Gastroesophageal sphincter (tissue), 4 donors: ENCODE measurements at regions not wholly inside any gene's neighbourhood (a gene's known extent, or its start where the extent isn't known, plus 50 kb on each side); places are given as distances from the start of the nearest gene placed in this dataset.
"Not testable (repeated sequence)": the region's sequence is repeated elsewhere in the genome, so short reads cannot be mapped to it uniquely, and the experiment has no call there.

ENCODE experiments used
- ATAC-seq: fragments of 150-250 bp; one replicate; pipeline ENCODE4 v1.9.1; 2016; ENCODE audit warnings: mild to moderate bottlenecking, moderate library complexity
- H3K27ac ChIP-seq, 4 donors: fragments of 200-600 bp; sonication (generic) in 3 of 4; 1 replicate in 3 of 4; 2 replicates in 1 of 4; pipeline ENCODE4 v1.5.1; 2016 to 2019
- H3K27me3 ChIP-seq: fragments of 200-600 bp; sonication (generic); one replicate; pipeline ENCODE4 v1.5.1; 2019
- H3K36me3 ChIP-seq, 2 donors: fragments of 200-600 bp; sonication (generic); one replicate each; pipeline ENCODE4 v1.5.1; 2019; ENCODE audit warnings: control low read depth in 1 of 2
- H3K4me1 ChIP-seq, 3 donors: fragments of 200-600 bp; sonication (generic); 1 replicate in 2 of 3; 2 replicates in 1 of 3; pipeline ENCODE4 v1.5.1; 2016 to 2019; ENCODE audit warnings: control low read depth in 2 of 3
- H3K4me3 ChIP-seq, 2 donors: fragments of 200-600 bp; sonication (generic); one replicate each; pipeline ENCODE4 v1.5.1; 2019; ENCODE audit warnings: mild to moderate bottlenecking in 1 of 2, moderate library complexity in 1 of 2
- H3K9me3 ChIP-seq, 3 donors: fragments of 200-600 bp; sonication (generic); one replicate each; pipeline ENCODE4 v1.5.1; 2017 to 2019; ENCODE audit warnings: control low read depth in 2 of 3
- EP300 ChIP-seq: sonication (generic); formaldehyde crosslinking; IDR thresholded peaks from one replicate; pipeline ENCODE4 v1.6.1; 2017; ENCODE audit warnings: antibody characterized with exemption, mild to moderate bottlenecking
- POLR2A ChIP-seq, 2 donors: fragments of 450-650 bp; IDR thresholded peaks; one replicate each; pipeline ENCODE4 v1.6.1; 2017; ENCODE audit warnings: antibody characterized with exemption in 2 of 2, mild to moderate bottlenecking in 2 of 2, moderate library complexity in 1 of 2
- POLR2AphosphoS5 ChIP-seq: sonication (generic); formaldehyde crosslinking; IDR thresholded peaks from one replicate; pipeline ENCODE4 v1.6.1; 2017; ENCODE audit warnings: antibody characterized with exemption
- WGBS, 2 donors: methylation state at CpG; one replicate each; pipeline ENCODE4 v1.1.5; 2018; ENCODE audit warnings: low coverage in 1 of 2; 5-methylcytosine and 5-hydroxymethylcytosine counted together
- TF ChIP-seq, protein P1 (sequence below), 4 experiments: fragments of 200-600 bp in 2 of 4; fragments of 450-650 bp in 2 of 4; sonication (generic) in 1 of 4; IDR thresholded peaks; one replicate each; pipeline ENCODE4 v1.5.1; 2017 to 2019; ENCODE audit warnings: antibody characterized with exemption in 4 of 4, mild to moderate bottlenecking in 2 of 4, moderate library complexity in 2 of 4

GRCh38 chr4:58313444-58313843, 1203.3 kb upstream of the IGFBP7 start:
- Histone ChIP-seq H3K36me3 (no peaks in the 10 kb centered on the region), H3K4me3 (no peak overlapping the region), H3K27ac (no peak overlapping the region), H3K4me1 (no peaks in the 10 kb centered on the region), H3K9me3 (no peaks in the 10 kb centered on the region), H3K27me3 (no peaks in the 10 kb centered on the region)
- ATAC-seq, result no peak
- 79 to 84% methylated on average over 4 of the region's 4 CpGs for WGBS, 2 donors
- no peak for TF ChIP-seq EP300
- no peak for TF ChIP-seq POLR2A (IDR thresholded peaks at IDR 0.05)
- TF ChIP-seq, protein P1, sequence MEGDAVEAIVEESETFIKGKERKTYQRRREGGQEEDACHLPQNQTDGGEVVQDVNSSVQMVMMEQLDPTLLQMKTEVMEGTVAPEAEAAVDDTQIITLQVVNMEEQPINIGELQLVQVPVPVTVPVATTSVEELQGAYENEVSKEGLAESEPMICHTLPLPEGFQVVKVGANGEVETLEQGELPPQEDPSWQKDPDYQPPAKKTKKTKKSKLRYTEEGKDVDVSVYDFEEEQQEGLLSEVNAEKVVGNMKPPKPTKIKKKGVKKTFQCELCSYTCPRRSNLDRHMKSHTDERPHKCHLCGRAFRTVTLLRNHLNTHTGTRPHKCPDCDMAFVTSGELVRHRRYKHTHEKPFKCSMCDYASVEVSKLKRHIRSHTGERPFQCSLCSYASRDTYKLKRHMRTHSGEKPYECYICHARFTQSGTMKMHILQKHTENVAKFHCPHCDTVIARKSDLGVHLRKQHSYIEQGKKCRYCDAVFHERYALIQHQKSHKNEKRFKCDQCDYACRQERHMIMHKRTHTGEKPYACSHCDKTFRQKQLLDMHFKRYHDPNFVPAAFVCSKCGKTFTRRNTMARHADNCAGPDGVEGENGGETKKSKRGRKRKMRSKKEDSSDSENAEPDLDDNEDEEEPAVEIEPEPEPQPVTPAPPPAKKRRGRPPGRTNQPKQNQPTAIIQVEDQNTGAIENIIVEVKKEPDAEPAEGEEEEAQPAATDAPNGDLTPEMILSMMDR (IDR thresholded peaks at IDR 0.05), result no peak
- TF ChIP-seq POLR2AphosphoS5, result no peak

GRCh38 chr4:58303456-58303855, 1193.3 kb upstream of the IGFBP7 start:
- Histone ChIP-seq H3K4me3 (no peak overlapping the region), H3K27ac (no peak overlapping the region), H3K27me3 (no peaks in the 10 kb centered on the region), H3K4me1 (peaks cover 0 to 17% (median 4%) of the 10 kb centered on the region in 3 donors), H3K36me3 (no peaks in the 10 kb centered on the region), H3K9me3 (no peaks in the 10 kb centered on the region)
- TF ChIP-seq, protein P1 (IDR thresholded peaks at IDR 0.05), result no peak
- TF ChIP-seq EP300, result no peak
- TF ChIP-seq POLR2AphosphoS5, result no peak
- no peak for TF ChIP-seq POLR2A (IDR thresholded peaks at IDR 0.05)
- whole genome bisulfite sequencing, 2 donors, result 25 to 47% methylated on average over 1 of the region's 1 CpG
- no peak for ATAC-seq

DNA sequence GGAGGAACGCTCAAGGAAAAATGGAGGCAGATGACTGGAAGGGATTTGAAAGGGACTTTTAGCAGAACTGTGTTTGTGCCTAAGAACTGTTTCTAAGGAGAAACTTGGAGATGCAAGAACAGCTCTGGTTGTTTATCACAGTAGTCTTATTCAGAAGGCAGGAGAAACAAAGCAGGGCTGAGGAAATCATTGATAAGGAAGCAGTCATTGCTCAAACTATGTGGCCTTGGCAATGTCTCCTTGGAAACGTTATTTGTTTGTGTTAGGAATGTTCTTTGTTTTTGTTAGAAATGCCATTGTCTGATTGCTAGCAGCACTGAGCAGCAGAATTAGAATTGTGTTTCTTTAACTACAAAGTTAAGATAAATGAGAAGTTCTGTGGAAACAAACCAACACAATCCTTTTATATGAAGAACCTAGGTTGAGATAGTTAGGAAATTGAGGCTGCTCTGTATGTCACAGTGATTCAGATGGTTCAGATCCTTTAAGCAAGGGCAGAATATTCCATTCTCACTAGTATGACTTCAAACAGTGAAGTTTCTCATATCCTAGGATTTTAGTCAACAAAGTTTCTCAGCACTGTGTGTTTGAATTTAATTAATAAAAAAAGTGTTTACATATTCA, 1191.3 kb upstream of the IGFBP7 start:
- Histone ChIP-seq H3K36me3 (no peaks in the 10 kb centered on the region), H3K27ac (peak overlapping the region in 3 of 4 donors; percentile 37 to 55 (median 44)), H3K4me1 (peaks cover 0 to 17% (median 4%) of the 10 kb centered on the region in 3 donors), H3K27me3 (no peaks in the 10 kb centered on the region), H3K9me3 (no peaks in the 10 kb centered on the region), H3K4me3 (no peak overlapping the region)
- TF ChIP-seq POLR2AphosphoS5, result no peak
- no peak for TF ChIP-seq POLR2A (IDR thresholded peaks at IDR 0.05)
- TF ChIP-seq EP300, result no peak
- TF ChIP-seq, protein P1 (IDR thresholded peaks at IDR 0.05), result no peak
- 0 to 9% methylated on average over 2 of the region's 2 CpGs for WGBS, 2 donors
- peak; percentile 34 for ATAC-seq

- TF ChIP-seq POLR2AphosphoS5 (no peak), POLR2A (IDR thresholded peaks at IDR 0.05) (no peak), EP300 (no peak)
- TF ChIP-seq, protein P1 (IDR thresholded peaks at IDR 0.05), result no peak
- no peaks in the 10 kb centered on the region for H3K27me3 ChIP-seq
- 50% methylated on average over 4 of the region's 4 CpGs for WGBS, 2 donors
- H3K4me3 ChIP-seq, result no peak overlapping the region
- no peaks in the 10 kb centered on the region for H3K36me3 ChIP-seq
- no peak for ATAC-seq
- no peaks in the 10 kb centered on the region for H3K9me3 ChIP-seq
- H3K27ac ChIP-seq, result no peak overlapping the region
- H3K4me1 ChIP-seq, result no peaks in the 10 kb centered on the region
Measured at GRCh38 chr4:58286335-58286734, 1176.2 kb upstream of the IGFBP7 start.

GRCh38 chr4:58280928-58281327, 1170.7 kb upstream of the IGFBP7 start:
- not testable (repeated sequence) for H3K4me1 ChIP-seq, H3K36me3 ChIP-seq, ATAC-seq, H3K27ac ChIP-seq, H3K27me3 ChIP-seq, H3K4me3 ChIP-seq, H3K9me3 ChIP-seq
- 43 to 60% methylated on average over 2 of the region's 2 CpGs for WGBS, 2 donors
